DMS 273 treated with DMSO at 0.1 percent for 48 hours (cell line): ENCODE measurements at regions not wholly inside any gene's neighbourhood (a gene's known extent, or its start where the extent isn't known, plus 50 kb on each side); places are given as distances from the start of the nearest gene placed in this dataset.
"Not testable (repeated sequence)": the region's sequence is repeated elsewhere in the genome, so short reads cannot be mapped to it uniquely, and the experiment has no call there.

Source experiments
- DNase-seq: peaks from one replicate; lab custom pipeline; 2025; lab: John Stamatoyannopoulos, UW

- DNase-seq: not testable (repeated sequence)
These were observed 123.8 kb downstream of the LAT start for GRCh38 chr16:29108625-29109169.

GRCh38 chr16:29107299-29107698, 122.4 kb downstream of the LAT start:
- no peak for DNase-seq

- not testable (repeated sequence) for DNase-seq
These were observed 121.5 kb downstream of the LAT start for GRCh38 chr16:29106259-29106908.

GRCh38 chr16:29104600-29104999, 119.7 kb downstream of the LAT start:
- not testable (repeated sequence) for DNase-seq

GRCh38 chr16:29097965-29098364, 113.1 kb downstream of the LAT start:
- not testable (repeated sequence) for DNase-seq

- not testable (repeated sequence) for DNase-seq
These were observed 110.1 kb downstream of the LAT start for GRCh38 chr16:29094729-29095624.

GRCh38 chr16:29094325-29094724, 109.5 kb downstream of the LAT start:
- not testable (repeated sequence) for DNase-seq

- DNase-seq: not testable (repeated sequence)
These were observed 104.8 kb downstream of the LAT start for GRCh38 chr16:29089679-29090078.

GRCh38 chr16:29087673-29088072, 102.8 kb downstream of the LAT start:
- not testable (repeated sequence) for DNase-seq

- not testable (repeated sequence) for DNase-seq
These were observed 97.2 kb downstream of the LAT start for GRCh38 chr16:29081829-29082639.

- DNase-seq: not testable (repeated sequence)
These were observed 89.9 kb downstream of the LAT start for GRCh38 chr16:29074554-29075402.

GRCh38 chr16:29062235-29062634, 77.4 kb downstream of the LAT start:
- DNase-seq: not testable (repeated sequence)

GRCh38 chr16:29061467-29061921, 76.6 kb downstream of the LAT start:
- DNase-seq: not testable (repeated sequence)

GRCh38 chr16:29060022-29060810, 75.4 kb downstream of the LAT start:
- not testable (repeated sequence) for DNase-seq

GRCh38 chr16:29059575-29059974, 74.7 kb downstream of the LAT start:
- DNase-seq: not testable (repeated sequence)
